ENCODE measurements at regions not wholly inside any gene's neighbourhood (a gene's known extent, or its start where the extent isn't known, plus 50 kb on each side); places are given as distances from the start of the nearest gene placed in this dataset.

DNA sequence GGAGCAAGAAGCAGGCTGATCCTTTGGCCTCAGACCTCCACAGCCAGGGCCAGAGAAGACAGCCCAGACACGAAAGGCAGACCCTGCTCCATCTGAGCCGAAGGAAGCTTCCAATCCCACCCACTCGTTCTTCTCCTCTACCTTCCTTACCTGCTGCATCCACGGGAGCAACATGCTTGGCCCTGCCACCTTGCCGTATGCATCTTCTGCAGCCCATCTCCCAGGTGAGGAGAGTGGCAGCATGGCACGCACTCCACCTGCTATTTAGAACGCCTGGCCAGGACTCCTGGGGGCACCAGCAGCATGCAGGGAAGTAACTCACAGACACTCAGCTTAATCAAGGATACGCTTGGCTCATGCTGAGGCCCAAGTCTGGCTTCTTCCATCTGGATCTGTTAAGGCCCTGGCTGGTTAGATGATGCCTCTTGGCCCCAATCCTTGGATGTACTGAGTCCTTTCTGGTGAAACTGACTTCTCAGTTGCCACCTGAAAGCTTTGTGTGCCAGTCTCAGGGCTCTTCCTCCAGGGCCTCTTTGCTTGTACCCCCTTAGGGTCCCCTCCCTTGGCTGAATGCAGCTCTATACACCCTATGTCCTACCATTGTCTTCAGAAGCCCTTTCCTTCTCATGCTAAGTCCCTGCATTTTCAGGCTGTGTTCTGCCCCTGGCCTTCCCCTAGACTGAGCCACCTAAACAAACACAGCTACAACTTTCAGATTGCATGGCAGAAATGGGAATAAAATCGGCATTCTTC lies 604.9 kb downstream of the BUD13 start:
- Histone ChIP-seq H3K4me2 (ENCODE audit: low read length) (no peak overlapping the region), H3K9me3 (ENCODE audit: low read length) (no peaks in the 10 kb centered on the region), H3K27ac (ENCODE audit: low read length) (no peak overlapping the region), H3K9ac (ENCODE audit: low read length) (no peak overlapping the region), H3K27me3 (ENCODE audit: insufficient read depth, low read depth, low read length) (no peaks in the 10 kb centered on the region), H2AFZ (ENCODE audit: low read depth, low read length) (no peak overlapping the region), H3K36me3 (ENCODE audit: insufficient read depth, low read length) (no peaks in the 10 kb centered on the region), H3K79me2 (replicated peaks; ENCODE audit: insufficient read depth, low read length) (no peaks in the 10 kb centered on the region), H3K9me2 (ENCODE audit: insufficient read depth, low read length) (no peaks in the 10 kb centered on the region), H4K20me1 (ENCODE audit: insufficient read depth) (no peaks in the 10 kb centered on the region), H3F3A (ENCODE audit: insufficient read depth, low read length, poor library complexity, severe bottlenecking) (peaks cover 9% of the 10 kb centered on the region), H3K4me3 (ENCODE audit: low read length) (no peak overlapping the region)
- TF ChIP-seq MXI1 (conservative IDR thresholded peaks at IDR 0.05; ENCODE audit: poor library complexity, severe bottlenecking): no peak

DNA sequence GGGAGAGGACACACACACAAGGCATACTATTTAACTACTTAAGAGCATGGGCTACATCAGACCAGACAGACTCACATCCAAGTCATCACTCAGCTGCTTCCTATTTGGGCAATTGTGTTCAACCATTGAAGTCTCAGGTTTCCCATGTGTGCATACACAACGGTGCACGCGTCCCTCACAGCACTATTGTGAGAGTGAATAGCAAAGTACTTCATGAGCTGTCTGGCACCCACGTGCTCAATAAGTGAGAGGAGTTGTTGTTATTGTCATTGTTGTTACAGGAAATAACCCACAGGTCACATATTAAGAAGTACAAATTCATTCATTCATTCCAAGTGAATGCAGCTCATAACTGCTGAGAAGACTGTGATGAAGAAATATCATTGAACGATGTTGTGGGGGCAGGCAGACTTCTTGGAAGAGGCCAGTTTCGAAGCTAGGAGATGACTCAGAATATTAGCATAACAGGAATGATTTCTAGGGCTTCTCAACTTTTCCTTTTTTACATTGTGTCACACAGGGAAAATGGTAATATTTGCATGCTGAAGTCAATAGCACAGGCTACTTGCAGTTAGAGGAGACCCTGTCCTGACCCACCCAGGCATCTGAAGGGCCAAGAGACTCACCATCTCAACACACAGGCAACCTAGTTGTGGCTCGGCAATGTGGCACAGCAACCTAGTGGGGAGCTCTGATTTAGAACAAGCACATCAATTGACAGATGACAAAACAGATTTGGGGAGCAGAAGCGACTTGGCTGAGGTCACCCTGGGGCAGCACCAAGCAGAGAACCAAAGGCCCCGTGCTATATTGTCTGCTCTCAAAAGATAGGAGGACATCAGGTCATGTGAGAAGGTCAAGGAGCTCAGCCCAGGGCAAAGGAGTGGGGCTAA lies 606.0 kb downstream of the BUD13 start:
- Histone ChIP-seq H3K4me2 (ENCODE audit: low read length) (no peak overlapping the region), H4K20me1 (ENCODE audit: insufficient read depth) (no peaks in the 10 kb centered on the region), H3K9me2 (ENCODE audit: insufficient read depth, low read length) (no peaks in the 10 kb centered on the region), H3F3A (ENCODE audit: insufficient read depth, low read length, poor library complexity, severe bottlenecking) (peaks cover 14% of the 10 kb centered on the region), H2AFZ (ENCODE audit: low read depth, low read length) (no peak overlapping the region), H3K27me3 (ENCODE audit: insufficient read depth, low read depth, low read length) (no peaks in the 10 kb centered on the region), H3K4me3 (ENCODE audit: low read length) (no peak overlapping the region), H3K9me3 (ENCODE audit: low read length) (no peaks in the 10 kb centered on the region), H3K36me3 (ENCODE audit: insufficient read depth, low read length) (no peaks in the 10 kb centered on the region), H3K27ac (ENCODE audit: low read length) (no peak overlapping the region), H3K9ac (ENCODE audit: low read length) (no peak overlapping the region), H3K79me2 (replicated peaks; ENCODE audit: insufficient read depth, low read length) (no peaks in the 10 kb centered on the region)
- TF ChIP-seq MXI1 (conservative IDR thresholded peaks at IDR 0.05; ENCODE audit: poor library complexity, severe bottlenecking) (no peak), RAD21 (conservative IDR thresholded peaks at IDR 0.05) (no peak), POLR2AphosphoS5 (IDR thresholded peaks at IDR 0.05) (no peak), TAF1 (IDR thresholded peaks at IDR 0.05; ENCODE audit: low read depth) (no peak)
- TF ChIP-seq, protein P1, sequence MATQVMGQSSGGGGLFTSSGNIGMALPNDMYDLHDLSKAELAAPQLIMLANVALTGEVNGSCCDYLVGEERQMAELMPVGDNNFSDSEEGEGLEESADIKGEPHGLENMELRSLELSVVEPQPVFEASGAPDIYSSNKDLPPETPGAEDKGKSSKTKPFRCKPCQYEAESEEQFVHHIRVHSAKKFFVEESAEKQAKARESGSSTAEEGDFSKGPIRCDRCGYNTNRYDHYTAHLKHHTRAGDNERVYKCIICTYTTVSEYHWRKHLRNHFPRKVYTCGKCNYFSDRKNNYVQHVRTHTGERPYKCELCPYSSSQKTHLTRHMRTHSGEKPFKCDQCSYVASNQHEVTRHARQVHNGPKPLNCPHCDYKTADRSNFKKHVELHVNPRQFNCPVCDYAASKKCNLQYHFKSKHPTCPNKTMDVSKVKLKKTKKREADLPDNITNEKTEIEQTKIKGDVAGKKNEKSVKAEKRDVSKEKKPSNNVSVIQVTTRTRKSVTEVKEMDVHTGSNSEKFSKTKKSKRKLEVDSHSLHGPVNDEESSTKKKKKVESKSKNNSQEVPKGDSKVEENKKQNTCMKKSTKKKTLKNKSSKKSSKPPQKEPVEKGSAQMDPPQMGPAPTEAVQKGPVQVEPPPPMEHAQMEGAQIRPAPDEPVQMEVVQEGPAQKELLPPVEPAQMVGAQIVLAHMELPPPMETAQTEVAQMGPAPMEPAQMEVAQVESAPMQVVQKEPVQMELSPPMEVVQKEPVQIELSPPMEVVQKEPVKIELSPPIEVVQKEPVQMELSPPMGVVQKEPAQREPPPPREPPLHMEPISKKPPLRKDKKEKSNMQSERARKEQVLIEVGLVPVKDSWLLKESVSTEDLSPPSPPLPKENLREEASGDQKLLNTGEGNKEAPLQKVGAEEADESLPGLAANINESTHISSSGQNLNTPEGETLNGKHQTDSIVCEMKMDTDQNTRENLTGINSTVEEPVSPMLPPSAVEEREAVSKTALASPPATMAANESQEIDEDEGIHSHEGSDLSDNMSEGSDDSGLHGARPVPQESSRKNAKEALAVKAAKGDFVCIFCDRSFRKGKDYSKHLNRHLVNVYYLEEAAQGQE (IDR thresholded peaks at IDR 0.05; ENCODE audit: borderline replicate concordance): no peak

DNA sequence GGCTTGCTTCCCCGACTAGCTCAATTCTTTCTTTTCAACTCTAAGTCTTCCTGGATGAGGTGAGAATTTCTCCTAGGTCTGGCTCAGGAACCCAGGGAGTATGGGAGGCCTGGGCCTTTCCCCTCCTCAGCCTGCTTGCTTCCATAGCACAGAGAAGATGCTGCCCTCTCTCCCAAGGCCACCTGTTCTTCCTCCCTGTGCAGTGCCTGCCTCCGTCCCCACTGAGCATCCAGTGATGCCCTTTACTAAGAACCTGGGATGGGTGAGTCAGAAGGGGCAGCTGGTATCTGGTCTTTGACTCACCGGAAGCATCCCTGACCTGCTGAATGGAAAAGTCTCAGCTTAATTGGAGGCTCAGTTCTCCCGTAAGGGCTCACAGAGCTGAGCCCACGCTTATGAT lies 607.9 kb downstream of the BUD13 start:
- no peak for TF ChIP-seq TAF1 (IDR thresholded peaks at IDR 0.05; ENCODE audit: low read depth)
- no peaks in the 10 kb centered on the region for H3K27me3 ChIP-seq (ENCODE audit: insufficient read depth, low read depth, low read length)
- no peaks in the 10 kb centered on the region for H3K79me2 ChIP-seq (replicated peaks; ENCODE audit: insufficient read depth, low read length)
- no peaks in the 10 kb centered on the region for H3K9me2 ChIP-seq (ENCODE audit: insufficient read depth, low read length)
- peaks cover 14% of the 10 kb centered on the region for H3F3A ChIP-seq (ENCODE audit: insufficient read depth, low read length, poor library complexity, severe bottlenecking)
- no peaks in the 10 kb centered on the region for H4K20me1 ChIP-seq (ENCODE audit: insufficient read depth)
- no peak overlapping the region for H3K27ac ChIP-seq (ENCODE audit: low read length)
- no peak overlapping the region for H3K4me3 ChIP-seq (ENCODE audit: low read length)
- H3K4me2 ChIP-seq (ENCODE audit: low read length): no peak overlapping the region
- H2AFZ ChIP-seq (ENCODE audit: low read depth, low read length): no peak overlapping the region
- no peak overlapping the region for H3K9ac ChIP-seq (ENCODE audit: low read length)
- H3K9me3 ChIP-seq (ENCODE audit: low read length): no peaks in the 10 kb centered on the region
- H3K36me3 ChIP-seq (ENCODE audit: insufficient read depth, low read length): no peaks in the 10 kb centered on the region

Data from neural cell (in vitro differentiated cells).